Osteoblast (primary cell): ENCODE measurements at regions not wholly inside any gene's neighbourhood (a gene's known extent, or its start where the extent isn't known, plus 50 kb on each side); places are given as distances from the start of the nearest gene placed in this dataset.
A peak's percentile ranks its signal among the peaks of the same experiment; 100 is the strongest.

ENCODE experiments used
- DNase-seq: peaks from one replicate; pipeline ENCODE4 v3.0.0; 2011; ENCODE audit warnings: low spot score, mixed read lengths; ENCODE audit not compliant: insufficient read length; ENCODE audit errors: missing footprints
- H2AFZ ChIP-seq: 2 replicates; pipeline ENCODE4 v1.6.0; 2011; ENCODE audit warnings: mild to moderate bottlenecking, low read length
- H3K27ac ChIP-seq: 2 replicates; pipeline ENCODE4 v1.5.1; 2011; ENCODE audit warnings: mild to moderate bottlenecking, low read depth, low read length, moderate library complexity
- H3K27me3 ChIP-seq: 2 replicates; pipeline ENCODE4 v1.6.0; 2012; ENCODE audit warnings: mild to moderate bottlenecking, control low read depth, inconsistent platforms, low read length, moderate library complexity; ENCODE audit not compliant: insufficient read depth
- H3K36me3 ChIP-seq: 2 replicates; pipeline ENCODE4 v1.5.1; 2011; ENCODE audit warnings: mild to moderate bottlenecking, low read length, control low read depth, moderate library complexity; ENCODE audit not compliant: insufficient read depth
- H3K4me1 ChIP-seq: 2 replicates; pipeline ENCODE4 v1.5.1; 2011; ENCODE audit warnings: mild to moderate bottlenecking, low read length, control low read depth, moderate library complexity; ENCODE audit not compliant: insufficient read depth
- H3K4me2 ChIP-seq: 2 replicates; pipeline ENCODE4 v1.6.0; 2011; ENCODE audit warnings: mild to moderate bottlenecking, low read length; ENCODE audit not compliant: insufficient read depth
- H3K4me3 ChIP-seq: fragments of 200-600 bp; sonication (generic); 3 replicates; pipeline ENCODE4 v1.5.1; 2012; ENCODE audit warnings: mild to moderate bottlenecking, low read length, inconsistent platforms; ENCODE audit not compliant: insufficient read depth
- H3K79me2 ChIP-seq: 2 replicates; pipeline ENCODE4 v1.6.0; 2012; ENCODE audit warnings: mild to moderate bottlenecking, low read length, control low read depth, inconsistent platforms; ENCODE audit not compliant: insufficient read depth
- H3K9me3 ChIP-seq: 2 replicates; pipeline ENCODE4 v1.5.1; 2011; ENCODE audit warnings: low read depth, low read length, control low read depth
- H4K20me1 ChIP-seq: 2 replicates; pipeline ENCODE4 v1.6.0; 2012; ENCODE audit warnings: mild to moderate bottlenecking, low read length, control low read depth; ENCODE audit not compliant: insufficient read depth
- TF ChIP-seq, protein P1 (sequence below): IDR thresholded peaks from 2 replicates; pipeline ENCODE4 v1.5.1; 2011; ENCODE audit warnings: mild to moderate bottlenecking, low read depth, low read length, moderate library complexity; ENCODE audit errors: extremely low read depth

DNA sequence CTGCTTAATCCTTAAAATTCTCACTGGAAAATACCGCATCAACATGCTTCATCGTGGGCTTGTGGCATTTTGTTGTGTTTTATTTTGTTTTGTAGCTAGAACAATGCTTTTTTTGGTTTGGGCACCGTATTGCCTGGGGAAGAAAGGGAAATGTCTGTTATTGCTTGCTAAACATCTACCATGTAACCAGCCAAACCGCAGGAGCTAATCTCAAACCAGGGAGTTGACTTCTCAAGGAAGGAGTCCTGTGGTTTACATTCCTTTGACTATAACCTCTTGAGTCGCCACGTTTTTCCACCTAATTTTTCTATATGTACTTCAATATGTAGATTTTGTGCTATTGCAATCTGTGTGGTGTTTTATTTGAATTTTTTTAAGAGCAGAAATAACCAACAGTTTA, 593.5 kb upstream of the SOX9 start:
- H3K4me3 ChIP-seq: no peak overlapping the region
- DNase-seq: no peak

DNA sequence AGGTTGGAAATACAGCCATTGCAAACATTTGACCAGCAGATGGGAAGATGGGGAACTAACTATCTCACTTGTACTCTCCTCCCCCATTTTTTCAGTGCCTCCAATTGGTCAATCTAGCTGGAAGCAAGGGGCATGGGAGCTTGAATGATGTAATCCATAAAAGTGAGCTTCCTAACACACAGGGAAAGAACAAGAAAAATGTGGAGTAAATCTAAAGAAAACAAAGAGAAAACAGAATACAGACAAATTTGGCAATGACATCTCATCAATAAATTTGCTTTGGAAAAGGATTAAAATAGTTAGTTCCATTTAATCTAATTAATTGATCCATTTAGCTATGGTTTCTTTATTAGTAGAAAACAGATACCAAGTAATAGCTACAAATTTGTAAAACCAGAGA, 592.6 kb upstream of the SOX9 start:
- no peak overlapping the region for H2AFZ ChIP-seq
- H3K27me3 ChIP-seq: no peaks in the 10 kb centered on the region
- H3K4me1 ChIP-seq: peaks cover 2% of the 10 kb centered on the region
- no peaks in the 10 kb centered on the region for H3K36me3 ChIP-seq
- H3K4me3 ChIP-seq: no peak overlapping the region
- TF ChIP-seq, protein P1, sequence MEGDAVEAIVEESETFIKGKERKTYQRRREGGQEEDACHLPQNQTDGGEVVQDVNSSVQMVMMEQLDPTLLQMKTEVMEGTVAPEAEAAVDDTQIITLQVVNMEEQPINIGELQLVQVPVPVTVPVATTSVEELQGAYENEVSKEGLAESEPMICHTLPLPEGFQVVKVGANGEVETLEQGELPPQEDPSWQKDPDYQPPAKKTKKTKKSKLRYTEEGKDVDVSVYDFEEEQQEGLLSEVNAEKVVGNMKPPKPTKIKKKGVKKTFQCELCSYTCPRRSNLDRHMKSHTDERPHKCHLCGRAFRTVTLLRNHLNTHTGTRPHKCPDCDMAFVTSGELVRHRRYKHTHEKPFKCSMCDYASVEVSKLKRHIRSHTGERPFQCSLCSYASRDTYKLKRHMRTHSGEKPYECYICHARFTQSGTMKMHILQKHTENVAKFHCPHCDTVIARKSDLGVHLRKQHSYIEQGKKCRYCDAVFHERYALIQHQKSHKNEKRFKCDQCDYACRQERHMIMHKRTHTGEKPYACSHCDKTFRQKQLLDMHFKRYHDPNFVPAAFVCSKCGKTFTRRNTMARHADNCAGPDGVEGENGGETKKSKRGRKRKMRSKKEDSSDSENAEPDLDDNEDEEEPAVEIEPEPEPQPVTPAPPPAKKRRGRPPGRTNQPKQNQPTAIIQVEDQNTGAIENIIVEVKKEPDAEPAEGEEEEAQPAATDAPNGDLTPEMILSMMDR: no peak
- H3K4me2 ChIP-seq: no peak overlapping the region
- no peak overlapping the region for H3K27ac ChIP-seq
- H3K9me3 ChIP-seq: no peaks in the 10 kb centered on the region
- DNase-seq: no peak
- H4K20me1 ChIP-seq: no peaks in the 10 kb centered on the region
- no peaks in the 10 kb centered on the region for H3K79me2 ChIP-seq

More for the DNA sequence above, 593.5 kb upstream of the SOX9 start:
- no peaks in the 10 kb centered on the region for H3K27me3 ChIP-seq
- no peaks in the 10 kb centered on the region for H3K79me2 ChIP-seq
- TF ChIP-seq, protein P1: no peak
- H3K4me1 ChIP-seq: peaks cover 2% of the 10 kb centered on the region
- H3K36me3 ChIP-seq: no peaks in the 10 kb centered on the region
- H2AFZ ChIP-seq: no peak overlapping the region
- H4K20me1 ChIP-seq: no peaks in the 10 kb centered on the region
- H3K9me3 ChIP-seq: no peaks in the 10 kb centered on the region
- no peak overlapping the region for H3K27ac ChIP-seq
- H3K4me2 ChIP-seq: peak overlapping the region; percentile 38

DNA sequence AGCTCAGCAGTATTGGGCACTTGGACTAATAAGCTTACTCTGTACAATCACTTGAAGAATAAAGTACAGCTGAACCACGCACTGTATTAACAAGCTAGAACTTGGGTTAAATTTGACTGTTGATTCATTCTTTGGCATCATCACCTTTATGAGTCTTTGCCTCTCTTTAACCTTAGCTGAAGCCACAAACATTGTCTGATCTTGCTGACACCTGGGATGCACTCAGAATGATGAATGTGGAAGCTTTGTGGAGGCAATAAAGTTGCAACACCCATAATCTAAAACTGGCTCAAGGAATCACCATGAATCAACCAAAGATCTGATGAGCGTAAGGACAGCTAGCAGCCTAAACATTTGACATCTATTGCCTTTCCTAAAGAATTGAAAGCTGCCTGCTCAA, 590.6 kb upstream of the SOX9 start:
- Histone ChIP-seq H3K4me2 (no peak overlapping the region), H3K9me3 (no peaks in the 10 kb centered on the region), H3K27ac (no peak overlapping the region), H3K4me1 (peaks cover 2% of the 10 kb centered on the region), H4K20me1 (no peaks in the 10 kb centered on the region), H3K36me3 (no peaks in the 10 kb centered on the region), H3K4me3 (no peak overlapping the region), H2AFZ (no peak overlapping the region), H3K27me3 (no peaks in the 10 kb centered on the region), H3K79me2 (no peaks in the 10 kb centered on the region)
- TF ChIP-seq, protein P1: no peak
- no peak for DNase-seq

DNA sequence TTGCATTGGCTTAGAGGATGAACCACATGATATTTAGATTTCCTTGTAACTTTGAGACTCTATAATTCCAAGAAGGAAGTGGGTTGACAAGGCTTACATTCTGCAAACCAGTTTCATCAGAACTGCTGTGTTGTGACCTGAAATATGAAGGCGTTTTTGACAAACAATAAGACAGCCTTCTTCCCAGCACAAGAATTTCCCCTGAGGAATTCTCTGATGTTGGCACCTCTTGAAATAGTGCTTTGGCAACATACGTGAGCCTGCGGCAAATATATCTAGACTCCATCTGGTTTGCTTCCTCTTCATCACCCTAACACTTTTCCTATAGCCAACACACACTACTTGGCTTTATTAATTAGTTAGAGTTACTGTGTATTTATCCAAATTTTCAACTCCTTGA, 585.5 kb upstream of the SOX9 start:
- Histone ChIP-seq H4K20me1 (no peaks in the 10 kb centered on the region), H3K27me3 (no peaks in the 10 kb centered on the region), H3K4me3 (no peak overlapping the region), H3K27ac (no peak overlapping the region), H3K79me2 (no peaks in the 10 kb centered on the region), H3K4me1 (no peaks in the 10 kb centered on the region), H3K9me3 (no peaks in the 10 kb centered on the region), H2AFZ (no peak overlapping the region), H3K4me2 (no peak overlapping the region), H3K36me3 (no peaks in the 10 kb centered on the region)
- TF ChIP-seq, protein P1: no peak
- DNase-seq: no peak
